ENCODE measurements at regions not wholly inside any gene's neighbourhood (a gene's known extent, or its start where the extent isn't known, plus 50 kb on each side); places are given as distances from the start of the nearest gene placed in this dataset.

DNA sequence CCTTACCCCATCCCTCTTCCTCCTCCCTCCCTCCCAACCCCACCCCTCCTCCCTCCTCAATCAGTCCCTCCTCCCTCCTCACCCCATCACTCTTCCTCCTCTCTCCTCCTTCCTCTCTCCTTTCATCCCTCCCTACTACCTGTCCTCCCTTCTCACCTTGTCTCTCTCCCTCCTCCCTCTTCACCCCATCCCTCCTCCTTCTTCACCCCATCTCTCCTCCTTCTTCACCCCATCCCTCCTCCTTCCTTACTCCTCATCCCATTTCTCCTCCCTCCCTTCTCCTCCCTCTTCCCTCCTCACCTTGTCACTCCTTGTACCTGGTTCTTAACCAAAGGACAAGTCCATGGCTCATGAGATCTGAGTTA is 222.4 kb downstream of the TTLL2 start:
- peaks cover 3% of the 10 kb centered on the region for H3K9me3 ChIP-seq
- H3K36me3 ChIP-seq = no peaks in the 10 kb centered on the region
- peaks cover 36 to 86% of the 10 kb centered on the region in 2 donors for H3K4me1 ChIP-seq (ENCODE audit: control insufficient read depth in 1 of 2, low read depth in 2 of 2)
- peak overlapping the region; percentile 73 to 84 for H3K27ac ChIP-seq
- no peak overlapping the region for H3K4me3 ChIP-seq
- TF ChIP-seq, protein P1, sequence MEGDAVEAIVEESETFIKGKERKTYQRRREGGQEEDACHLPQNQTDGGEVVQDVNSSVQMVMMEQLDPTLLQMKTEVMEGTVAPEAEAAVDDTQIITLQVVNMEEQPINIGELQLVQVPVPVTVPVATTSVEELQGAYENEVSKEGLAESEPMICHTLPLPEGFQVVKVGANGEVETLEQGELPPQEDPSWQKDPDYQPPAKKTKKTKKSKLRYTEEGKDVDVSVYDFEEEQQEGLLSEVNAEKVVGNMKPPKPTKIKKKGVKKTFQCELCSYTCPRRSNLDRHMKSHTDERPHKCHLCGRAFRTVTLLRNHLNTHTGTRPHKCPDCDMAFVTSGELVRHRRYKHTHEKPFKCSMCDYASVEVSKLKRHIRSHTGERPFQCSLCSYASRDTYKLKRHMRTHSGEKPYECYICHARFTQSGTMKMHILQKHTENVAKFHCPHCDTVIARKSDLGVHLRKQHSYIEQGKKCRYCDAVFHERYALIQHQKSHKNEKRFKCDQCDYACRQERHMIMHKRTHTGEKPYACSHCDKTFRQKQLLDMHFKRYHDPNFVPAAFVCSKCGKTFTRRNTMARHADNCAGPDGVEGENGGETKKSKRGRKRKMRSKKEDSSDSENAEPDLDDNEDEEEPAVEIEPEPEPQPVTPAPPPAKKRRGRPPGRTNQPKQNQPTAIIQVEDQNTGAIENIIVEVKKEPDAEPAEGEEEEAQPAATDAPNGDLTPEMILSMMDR (IDR thresholded peaks at IDR 0.05) = no peak
- DNase-seq (ENCODE audit: low spot score) = no peak
- H3K27me3 ChIP-seq (replicated peaks; ENCODE audit: insufficient read depth) = no peaks in the 10 kb centered on the region
- no peak for ATAC-seq (ENCODE audit: insufficient number of reproducible peaks, low FRiP score, low read depth)

GRCh38 chr6:167547751-167548150 is 222.9 kb downstream of the TTLL2 start:
- Histone ChIP-seq H3K4me1 (ENCODE audit: control insufficient read depth in 1 of 2, low read depth in 2 of 2) (peaks cover 36 to 86% of the 10 kb centered on the region in 2 donors), H3K27ac (peak overlapping the region; percentile 73 to 84), H3K4me3 (no peak overlapping the region), H3K27me3 (replicated peaks; ENCODE audit: insufficient read depth) (no peaks in the 10 kb centered on the region), H3K9me3 (peaks cover 3% of the 10 kb centered on the region), H3K36me3 (no peaks in the 10 kb centered on the region)
- TF ChIP-seq, protein P1 (IDR thresholded peaks at IDR 0.05) = no peak
- no peak for ATAC-seq (ENCODE audit: insufficient number of reproducible peaks, low FRiP score, low read depth)
- no peak for DNase-seq (ENCODE audit: low spot score)

DNA sequence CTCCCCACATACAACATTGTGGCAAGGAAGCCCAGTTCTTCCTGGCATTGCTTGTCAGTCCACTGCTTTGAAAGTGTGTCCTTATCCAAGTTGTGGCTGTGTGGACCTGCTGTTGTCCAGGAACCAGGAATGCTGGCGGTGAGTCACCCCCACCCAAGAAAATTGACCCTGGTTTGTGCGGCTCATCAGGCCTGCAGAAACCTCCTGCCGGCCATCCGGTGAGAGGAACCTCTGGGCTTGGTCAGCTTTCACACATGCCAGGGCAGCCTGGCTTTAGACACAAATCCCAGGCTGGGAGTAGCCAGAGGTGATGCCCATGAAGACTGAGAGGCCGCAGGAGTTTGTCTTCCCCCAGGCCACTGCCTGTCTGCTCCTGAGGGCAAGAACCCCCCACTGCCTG is 223.6 kb downstream of the TTLL2 start:
- peak overlapping the region; percentile 73 to 85 for H3K27ac ChIP-seq

DNA sequence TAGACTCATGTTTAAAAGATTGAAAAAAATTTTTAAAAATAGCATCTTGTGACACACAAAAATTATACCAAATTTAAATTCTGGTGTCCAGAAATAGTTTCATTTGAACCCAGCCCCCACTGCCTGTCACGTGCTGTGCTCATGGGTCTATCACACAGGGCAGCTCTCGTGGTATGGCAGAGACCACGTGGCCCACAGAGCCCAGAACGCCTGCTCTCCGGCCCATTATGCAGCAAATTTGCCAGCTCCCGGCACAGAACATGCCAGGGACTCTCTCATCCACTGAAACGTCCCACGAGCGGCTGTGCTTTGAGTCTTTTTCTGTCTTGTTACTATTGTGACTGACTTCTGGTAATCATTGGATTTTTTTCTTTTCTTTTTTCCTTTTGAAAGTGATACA is 224.3 kb downstream of the TTLL2 start:
- peak; percentile 56 for DNase-seq (ENCODE audit: low spot score)
- ATAC-seq (ENCODE audit: insufficient number of reproducible peaks, low FRiP score, low read depth) = peak; percentile 61
- no peaks in the 10 kb centered on the region for H3K27me3 ChIP-seq (replicated peaks; ENCODE audit: insufficient read depth)
- no peak overlapping the region for H3K4me3 ChIP-seq
- H3K9me3 ChIP-seq = peaks cover 3% of the 10 kb centered on the region
- TF ChIP-seq, protein P1 (IDR thresholded peaks at IDR 0.05) = no peak
- H3K27ac ChIP-seq = peak overlapping the region; percentile 73 to 85
- no peaks in the 10 kb centered on the region for H3K36me3 ChIP-seq
- peaks cover 30 to 72% of the 10 kb centered on the region in 2 donors for H3K4me1 ChIP-seq (ENCODE audit: control insufficient read depth in 1 of 2, low read depth in 2 of 2)

More for the DNA sequence above, 223.6 kb downstream of the TTLL2 start:
- peaks cover 3% of the 10 kb centered on the region for H3K9me3 ChIP-seq
- DNase-seq (ENCODE audit: low spot score) = no peak
- TF ChIP-seq, protein P1 (IDR thresholded peaks at IDR 0.05) = no peak
- no peak overlapping the region for H3K4me3 ChIP-seq
- H3K27me3 ChIP-seq (replicated peaks; ENCODE audit: insufficient read depth) = no peaks in the 10 kb centered on the region
- no peaks in the 10 kb centered on the region for H3K36me3 ChIP-seq
- ATAC-seq (ENCODE audit: insufficient number of reproducible peaks, low FRiP score, low read depth) = no peak
- peaks cover 33 to 80% of the 10 kb centered on the region in 2 donors for H3K4me1 ChIP-seq (ENCODE audit: control insufficient read depth in 1 of 2, low read depth in 2 of 2)

DNA sequence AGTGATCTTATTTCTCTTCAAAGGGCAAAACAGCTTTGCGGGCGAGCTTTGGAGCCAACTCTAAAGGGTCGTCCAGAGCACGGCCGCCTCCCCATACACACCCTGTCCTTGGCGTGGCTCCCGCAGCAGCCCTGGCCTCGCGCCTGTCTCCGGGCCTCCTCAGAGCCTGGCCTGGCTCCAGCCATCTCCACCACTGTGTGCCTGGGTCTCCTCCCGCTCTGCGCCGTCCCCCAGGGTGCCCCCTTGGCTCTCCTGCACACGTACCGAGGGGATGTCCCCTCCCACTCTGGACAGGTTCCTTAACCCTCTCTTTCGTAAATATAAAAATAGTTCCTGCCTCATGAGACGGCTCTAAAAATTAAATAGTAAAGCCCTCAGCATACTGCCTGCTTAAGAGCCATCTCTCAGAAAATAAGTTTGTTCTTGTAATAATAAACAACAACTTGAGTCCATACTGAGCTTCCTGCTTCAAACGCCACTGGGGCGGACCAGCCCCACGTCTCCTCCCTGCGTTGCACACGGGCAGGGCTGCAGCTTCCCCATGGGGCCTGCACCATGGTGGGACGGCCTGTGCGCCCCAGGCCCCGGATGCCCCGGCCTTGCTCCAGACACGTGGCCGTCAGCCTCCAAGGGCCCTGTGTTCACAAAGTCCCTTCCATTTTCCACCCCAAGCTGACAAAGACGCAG is 226.2 kb downstream of the TTLL2 start:
- TF ChIP-seq, protein P1 (IDR thresholded peaks at IDR 0.05) = no peak
- DNase-seq (ENCODE audit: low spot score) (peak; percentile 39), ATAC-seq (ENCODE audit: insufficient number of reproducible peaks, low FRiP score, low read depth) (no peak)
- Histone ChIP-seq H3K27me3 (replicated peaks; ENCODE audit: insufficient read depth) (no peaks in the 10 kb centered on the region), H3K36me3 (no peaks in the 10 kb centered on the region), H3K27ac (peak overlapping the region; percentile 73 to 85), H3K4me3 (peak overlapping the region; percentile 22), H3K9me3 (peaks cover 3% of the 10 kb centered on the region), H3K4me1 (ENCODE audit: control insufficient read depth in 1 of 2, low read depth in 2 of 2) (peaks cover 24 to 56% of the 10 kb centered on the region in 2 donors)
